Right lobe of liver (tissue), 6 donors: ENCODE measurements at regions not wholly inside any gene's neighbourhood (a gene's known extent, or its start where the extent isn't known, plus 50 kb on each side); places are given as distances from the start of the nearest gene placed in this dataset.

Experiments
- ATAC-seq, 4 donors: fragments of 200-7000 bp; cut with Tn5 transposase; one replicate each; pipeline ENCODE4 v1.9.1; 2020; ENCODE audit warnings: mild to moderate bottlenecking in 4 of 4, moderate library complexity in 4 of 4
- DNase-seq, 3 donors: peaks; one replicate each; pipeline ENCODE4 v3.0.0-alpha.2; 2020
- H3K27ac ChIP-seq, 3 donors: fragments of 200-600 bp; one replicate each; pipeline ENCODE4 v1.8.0; 2022
- H3K27me3 ChIP-seq, 2 donors: fragments of 200-600 bp; one replicate each; pipeline ENCODE4 v1.8.0; 2022
- H3K36me3 ChIP-seq, 4 donors: fragments of 200-600 bp; sonication (generic) in 1 of 4; one replicate each; pipeline versions ENCODE4 v1.5.1 to v1.8.0; 2017 to 2022; ENCODE audit warnings: control low read depth in 1 of 4
- H3K4me1 ChIP-seq, 4 donors: fragments of 200-600 bp; sonication (generic) in 1 of 4; one replicate each; pipeline versions ENCODE4 v1.5.1 to v1.8.0; 2017 to 2022; ENCODE audit warnings: control low read depth in 1 of 4
- H3K4me3 ChIP-seq, 3 donors: fragments of 200-600 bp; one replicate each; pipeline ENCODE4 v1.8.0; 2022
- H3K9me3 ChIP-seq, 4 donors: fragments of 200-600 bp; sonication (generic) in 1 of 4; one replicate each; pipeline versions ENCODE4 v1.5.1 to v1.8.0; 2017 to 2022; ENCODE audit warnings: control low read depth in 1 of 4
- CTCF ChIP-seq, 4 donors: fragments of 200-600 bp in 3 of 4; fragments of 450-650 bp in 1 of 4; IDR thresholded peaks; one replicate each; pipeline versions ENCODE4 v1.5.1 to v1.8.0; 2016 to 2022; ENCODE audit warnings: antibody characterized with exemption in 4 of 4, mild to moderate bottlenecking in 2 of 4
- POLR2A ChIP-seq: fragments of 450-650 bp; IDR thresholded peaks from one replicate; pipeline ENCODE4 v1.6.1; 2017; ENCODE audit warnings: antibody characterized with exemption, mild to moderate bottlenecking
- WGBS: methylation state at CpG from one replicate; pipeline ENCODE4 v1.1.6; 2018; ENCODE audit warnings: low coverage, low lambda C conversion rate; ENCODE audit not compliant: insufficient coverage; ENCODE audit errors: missing lambda C conversion rate; 5-methylcytosine and 5-hydroxymethylcytosine counted together
- intact Hi-C, 2 donors: fragments of 100-400 bp; cut with DNase I; formaldehyde crosslinking; loops; one replicate each; pipeline versions ENCODE4 v1.11.2 to v1.14.1; 2022
- donor health status: DM: no; HTN: yes; CAD: no.
- donor health status: DM: no; HTN: no; CAD: no.
- donor health status: DM: no; HTN: no; CAD: no.
- donor health status: DM: no; HTN: yes; CAD: no.
- donor health status: DM: no; HTN: yes; CAD: no.

- ATAC-seq (no peak), DNase-seq (no peak)
- no peaks in the 10 kb centered on the region for H3K9me3 ChIP-seq
- intact Hi-C loops: no loop called here
- 89% methylated on average over 2 of the region's 2 CpGs for WGBS
- TF ChIP-seq POLR2A (no peak), CTCF (IDR thresholded peaks at IDR 0.05) (no peak)
- no peaks in the 10 kb centered on the region for H3K27me3 ChIP-seq
- no peaks in the 10 kb centered on the region for H3K4me1 ChIP-seq
- H3K36me3 ChIP-seq: no peaks in the 10 kb centered on the region
- no peak overlapping the region for H3K27ac ChIP-seq
- no peak overlapping the region for H3K4me3 ChIP-seq
These were observed 170.3 kb upstream of the KIT start for GRCh38 chr4:54487491-54487890.

GRCh38 chr4:54493862-54494261, 163.9 kb upstream of the KIT start:
- H3K36me3 ChIP-seq: no peaks in the 10 kb centered on the region
- H3K9me3 ChIP-seq: no peaks in the 10 kb centered on the region
- intact Hi-C loops: no loop called here
- TF ChIP-seq POLR2A: no peak
- no peak for TF ChIP-seq CTCF (IDR thresholded peaks at IDR 0.05)
- DNase-seq (no peak), ATAC-seq (no peak)
- no peaks in the 10 kb centered on the region for H3K4me1 ChIP-seq
- H3K27ac ChIP-seq: no peak overlapping the region
- 35% methylated on average over 3 of the region's 3 CpGs for WGBS
- no peaks in the 10 kb centered on the region for H3K27me3 ChIP-seq
- H3K4me3 ChIP-seq: no peak overlapping the region

GRCh38 chr4:54495091-54495490, 162.7 kb upstream of the KIT start:
- TF ChIP-seq POLR2A (no peak), CTCF (IDR thresholded peaks at IDR 0.05) (no peak)
- intact Hi-C loops: no loop called here
- WGBS: 81% methylated on average over 5 of the region's 7 CpGs
- Histone ChIP-seq H3K4me3 (no peak overlapping the region), H3K27ac (no peak overlapping the region), H3K27me3 (no peaks in the 10 kb centered on the region), H3K9me3 (no peaks in the 10 kb centered on the region), H3K36me3 (no peaks in the 10 kb centered on the region), H3K4me1 (no peaks in the 10 kb centered on the region)
- ATAC-seq (no peak), DNase-seq (no peak)

- no peak for DNase-seq
- no peak for ATAC-seq
- H3K4me3 ChIP-seq: no peak overlapping the region
These were observed 162.1 kb upstream of the KIT start for GRCh38 chr4:54495641-54496040.

More at GRCh38 chr4:54495641-54496040, 162.1 kb upstream of the KIT start:
- no peak overlapping the region for H3K27ac ChIP-seq
- no peaks in the 10 kb centered on the region for H3K9me3 ChIP-seq
- H3K27me3 ChIP-seq: no peaks in the 10 kb centered on the region
- TF ChIP-seq CTCF (IDR thresholded peaks at IDR 0.05) (no peak), POLR2A (no peak)
- intact Hi-C loops: no loop called here
- no peaks in the 10 kb centered on the region for H3K4me1 ChIP-seq
- 74% methylated on average over 3 of the region's 3 CpGs for WGBS
- H3K36me3 ChIP-seq: no peaks in the 10 kb centered on the region
